Endothelial cell of umbilical vein (primary cell): ENCODE measurements at regions not wholly inside any gene's neighbourhood (a gene's known extent, or its start where the extent isn't known, plus 50 kb on each side); places are given as distances from the start of the nearest gene placed in this dataset.

Experiments used
- BruUV-seq: library from RNA; stranded (reverse); fragments of 400-500 nt; replicated peaks from 2 replicates; lab custom pipeline; 2021; lab: Mats Ljungman, UMichigan
- CTCF ChIA-PET: fragments of 300-600, 350-600 bp; sonication (Branson Sonifier 250); formaldehyde crosslinking; loops from one replicate; lab custom pipeline; 2021; ENCODE audit warnings: antibody characterized with exemption, inconsistent platforms; lab: Charles Lee
- POLR2A ChIA-PET: fragments of 300-600, 350-600 bp; sonication (Branson Sonifier 250); formaldehyde crosslinking; loops from one replicate; lab custom pipeline; 2021; ENCODE audit warnings: antibody characterized with exemption, inconsistent platforms; lab: Charles Lee
- DNase-seq: peaks from one replicate; pipeline ENCODE4 v3.0.0-alpha.2; 2011; ENCODE audit warnings: low read depth, low spot score
- FAIRE-seq: peaks from 2 replicates; lab custom pipeline; 2011; peaks lifted over from hg19 to GRCh38; lab: Jason Lieb, UNC
- H2AFZ ChIP-seq: 2 replicates; pipeline ENCODE4 v1.6.0; 2012; ENCODE audit warnings: low read depth, low read length, control low read depth, inconsistent platforms
- H3K27ac ChIP-seq: 2 replicates; pipeline ENCODE4 v1.5.1; 2011; ENCODE audit warnings: low read depth, mild to moderate bottlenecking, control low read depth, low read length, moderate library complexity; ENCODE audit not compliant: insufficient read depth
- H3K27me3 ChIP-seq, 2 experiments: 2 replicates each; pipeline versions ENCODE4 v1.6.0 to v1.6.1; 2011; ENCODE audit warnings: low read length in 2 of 2, mixed read lengths in 1 of 2; ENCODE audit not compliant: control insufficient read depth in 2 of 2, insufficient read depth in 2 of 2
- H3K36me3 ChIP-seq, 2 experiments: 2 replicates in 1 of 2; 3 replicates in 1 of 2; pipeline ENCODE4 v1.5.1; 2011; ENCODE audit warnings: low read length in 2 of 2, mild to moderate bottlenecking in 1 of 2, moderate library complexity in 1 of 2; ENCODE audit not compliant: control insufficient read depth in 2 of 2, insufficient read depth in 2 of 2; ENCODE audit errors: extremely low read depth in 1 of 2
- H3K4me1 ChIP-seq: 3 replicates; pipeline ENCODE4 v1.5.1; 2011; ENCODE audit warnings: mild to moderate bottlenecking, low read length; ENCODE audit not compliant: control insufficient read depth, insufficient read depth; ENCODE audit errors: extremely low read depth
- H3K4me2 ChIP-seq: 2 replicates; pipeline ENCODE4 v1.6.1; 2011; ENCODE audit warnings: low read length, control low read depth, mixed read lengths; ENCODE audit not compliant: insufficient read depth
- H3K4me3 ChIP-seq, 3 experiments: fragments of 200-600 bp in 1 of 3; sonication (generic), shearing (Covaris generic) in 1 of 3; replicated peaks in 1 of 3; 2 replicates each; pipeline ENCODE4 v1.5.1; 2011 to 2016; ENCODE audit warnings: control low read depth in 3 of 3, low read length in 3 of 3, mild to moderate bottlenecking in 2 of 3, inconsistent platforms in 1 of 3, low read depth in 1 of 3, moderate library complexity in 1 of 3; ENCODE audit not compliant: insufficient read depth in 1 of 3
- H3K79me2 ChIP-seq: 2 replicates; pipeline ENCODE4 v1.6.0; 2012; ENCODE audit warnings: low read length, inconsistent platforms; ENCODE audit not compliant: control insufficient read depth, insufficient read depth
- H3K9ac ChIP-seq: replicated peaks from 2 replicates; pipeline ENCODE3; 2011; ENCODE audit warnings: low read length, control low read depth; ENCODE audit not compliant: insufficient read depth; ENCODE audit errors: extremely low read depth
- H3K9me1 ChIP-seq: replicated peaks from 3 replicates; pipeline ENCODE4 v1.6.0; 2011; ENCODE audit warnings: mild to moderate bottlenecking, low read length; ENCODE audit not compliant: control insufficient read depth, insufficient read depth; ENCODE audit errors: extremely low read depth
- H3K9me3 ChIP-seq: replicated peaks from 2 replicates; pipeline ENCODE4 v1.5.1; 2012; ENCODE audit warnings: low read length, inconsistent platforms; ENCODE audit not compliant: control insufficient read depth, insufficient read depth
- H4K20me1 ChIP-seq: replicated peaks from 2 replicates; pipeline ENCODE3; 2011; ENCODE audit warnings: mild to moderate bottlenecking, low read length; ENCODE audit not compliant: control insufficient read depth, insufficient read depth; ENCODE audit errors: extremely low read depth
- CTCF ChIP-seq, 2 donors: IDR thresholded peaks; 1 replicate in 1 of 2; 2 replicates in 1 of 2; pipeline ENCODE4 v1.5.1; 2011; ENCODE audit warnings: low read length in 2 of 2, mild to moderate bottlenecking in 2 of 2, moderate library complexity in 2 of 2, control low read depth in 1 of 2, inconsistent platforms in 1 of 2, low read depth in 1 of 2; ENCODE audit not compliant: insufficient read depth in 1 of 2; ENCODE audit errors: extremely low read depth in 1 of 2
- EZH2 ChIP-seq: IDR thresholded peaks from 2 replicates; pipeline ENCODE4 v1.6.1; 2012; ENCODE audit warnings: borderline replicate concordance, low read depth, mild to moderate bottlenecking, moderate library complexity, low read length, inconsistent platforms; ENCODE audit not compliant: severe bottlenecking
- FOS ChIP-seq: IDR thresholded peaks from 2 replicates; pipeline ENCODE4 v1.6.1; 2011; ENCODE audit warnings: mild to moderate bottlenecking, low read length, moderate library complexity, borderline replicate concordance; ENCODE audit not compliant: insufficient read depth
- GATA2 ChIP-seq: IDR thresholded peaks from 2 replicates; pipeline ENCODE4 v1.7.0; 2011; ENCODE audit warnings: low read depth, mild to moderate bottlenecking, moderate library complexity, mixed read lengths, low read length; ENCODE audit not compliant: insufficient read length, insufficient read depth
- MYC ChIP-seq: IDR thresholded peaks from one replicate; pipeline ENCODE4 v1.6.1; 2011; ENCODE audit warnings: mild to moderate bottlenecking, low read depth, low read length
- POLR2AphosphoS5 ChIP-seq: IDR thresholded peaks from 2 replicates; pipeline ENCODE4 v1.6.1; 2012; ENCODE audit warnings: low read depth, mild to moderate bottlenecking, control low read depth, low read length, moderate library complexity; ENCODE audit not compliant: insufficient read depth
- dilution Hi-C: fragments of 300-500 bp; cut with MboI; formaldehyde crosslinking; loops from one replicate; pipeline ENCODE4 v1.15.0; 2019; ENCODE audit warnings: low sequenced_read_pairs; ENCODE audit not compliant: extremely low pct_ligation_motif_present
- intact Hi-C: fragments of 100-400 bp; cut with micrococcal nuclease; formaldehyde crosslinking; loops from one replicate; pipeline ENCODE4 v1.10.0; 2022

GRCh38 chr15:66850078-66850991 lies 148.3 kb downstream of the SMAD6 start:
- Histone ChIP-seq H3K79me2 (no peaks in the 10 kb centered on the region), H2AFZ (no peak overlapping the region), H3K4me1 (peaks cover 14% of the 10 kb centered on the region), H3K4me3 (no peak overlapping the region), H3K9me3 (no peaks in the 10 kb centered on the region), H3K36me3 (no peaks in the 10 kb centered on the region), H3K27ac (peak overlapping the region; percentile 23), H3K27me3 (no peaks in the 10 kb centered on the region), H4K20me1 (no peaks in the 10 kb centered on the region), H3K4me2 (no peak overlapping the region), H3K9ac (no peak overlapping the region), H3K9me1 (no peaks in the 10 kb centered on the region)
- dilution Hi-C loops (no loop called here), intact Hi-C loops (loop anchor here (5.0 kb wide), 1 partner anchor 348 kb away; the partner anchor contains the start of gene RPL4)
- CTCF ChIA-PET: interaction anchor here (0.7 to 9.7 kb wide), 28 partner anchors 8 to 246 kb away, joined by 3 to 223 read pairs (median 13); partner anchors contain the start of gene SMAD6
- no peak for TF ChIP-seq POLR2AphosphoS5
- no peak for TF ChIP-seq GATA2
- TF ChIP-seq MYC: no peak
- FAIRE-seq: peak; percentile 12
- peak; percentile 60 for DNase-seq
- BruUV-seq: no TSS peak
- POLR2A ChIA-PET: interaction anchor here (1.4 kb wide), 1 partner anchor 148 kb away, joined by 4 read pairs; the partner anchor contains the start of gene SMAD6

- Histone ChIP-seq H3K36me3 (no peaks in the 10 kb centered on the region), H3K9me1 (no peaks in the 10 kb centered on the region), H2AFZ (peak overlapping the region; percentile 60), H3K27ac (no peak overlapping the region), H3K4me2 (no peak overlapping the region), H3K4me1 (peaks cover 14% of the 10 kb centered on the region), H3K9ac (no peak overlapping the region), H3K79me2 (no peaks in the 10 kb centered on the region), H3K4me3 (no peak overlapping the region), H3K9me3 (no peaks in the 10 kb centered on the region), H3K27me3 (no peaks in the 10 kb centered on the region), H4K20me1 (no peaks in the 10 kb centered on the region)
- ChIA-PET CTCF (interaction anchor here (0.7 to 9.7 kb wide), 51 partner anchors 8 to 352 kb away, joined by 3 to 223 read pairs (median 6); partner anchors contain the start of gene SMAD6), POLR2A (interaction anchor here (1.3 to 1.4 kb wide), 2 partner anchors 62 to 149 kb away, joined by 4 read pairs; partner anchors contain the start of gene SMAD6)
- no TSS peak for BruUV-seq
- TF ChIP-seq POLR2AphosphoS5 (no peak), EZH2 (no peak), FOS (no peak), MYC (no peak), CTCF (IDR thresholded peaks at IDR 0.05; ENCODE audit: extremely low read depth in 1 of 2, insufficient read depth in 1 of 2, low read depth in 1 of 2, low read length in 2 of 2) (no peak), GATA2 (no peak)
- FAIRE-seq (no peak), DNase-seq (no peak)
- intact Hi-C loops: loop anchor here (1.0 to 5.0 kb wide), 8 partner anchors 9 to 349 kb away; partner anchors contain the start of gene RPL4
- dilution Hi-C loops: no loop called here
Observed at GRCh38 chr15:66850996-66851310, 148.9 kb downstream of the SMAD6 start.
